NCI-H2171 (cell line): ENCODE measurements at regions not wholly inside any gene's neighbourhood (a gene's known extent, or its start where the extent isn't known, plus 50 kb on each side); places are given as distances from the start of the nearest gene placed in this dataset.
A peak's percentile ranks its signal among the peaks of the same experiment; 100 is the strongest.

Source experiments
- DNase-seq: peaks from one replicate; lab custom pipeline; 2025; lab: John Stamatoyannopoulos, UW

DNA sequence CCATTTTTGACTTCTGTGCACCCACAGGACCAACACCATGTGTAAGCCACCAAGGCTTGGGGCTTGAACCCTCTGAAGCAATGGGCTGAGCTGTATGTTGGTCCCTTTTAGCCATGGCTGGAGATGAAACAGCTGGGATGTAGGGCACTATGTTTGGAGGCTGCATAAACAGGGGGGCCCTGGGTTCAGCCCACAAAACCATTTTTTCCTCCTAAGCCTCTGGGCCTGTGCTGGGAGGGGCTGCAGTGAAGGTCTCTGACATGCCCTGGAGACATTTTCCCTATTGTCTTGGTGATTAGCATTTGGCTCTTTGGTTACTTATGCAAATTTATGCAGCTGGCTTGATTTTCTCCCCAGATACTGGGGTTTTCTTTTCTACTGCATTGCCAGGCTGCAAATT is 144.9 kb downstream of the ZNF326 start:
- DNase-seq = no peak

- DNase-seq = no peak
Observed at GRCh38 chr1:90135286-90135685, 140.4 kb downstream of the ZNF326 start.

GRCh38 chr1:90134175-90134955 is 139.5 kb downstream of the ZNF326 start:
- no peak for DNase-seq

- DNase-seq = no peak
Observed at GRCh38 chr1:90133133-90133532, 138.2 kb downstream of the ZNF326 start.

- DNase-seq = no peak
Observed at GRCh38 chr1:90132306-90132705, 137.4 kb downstream of the ZNF326 start.

DNA sequence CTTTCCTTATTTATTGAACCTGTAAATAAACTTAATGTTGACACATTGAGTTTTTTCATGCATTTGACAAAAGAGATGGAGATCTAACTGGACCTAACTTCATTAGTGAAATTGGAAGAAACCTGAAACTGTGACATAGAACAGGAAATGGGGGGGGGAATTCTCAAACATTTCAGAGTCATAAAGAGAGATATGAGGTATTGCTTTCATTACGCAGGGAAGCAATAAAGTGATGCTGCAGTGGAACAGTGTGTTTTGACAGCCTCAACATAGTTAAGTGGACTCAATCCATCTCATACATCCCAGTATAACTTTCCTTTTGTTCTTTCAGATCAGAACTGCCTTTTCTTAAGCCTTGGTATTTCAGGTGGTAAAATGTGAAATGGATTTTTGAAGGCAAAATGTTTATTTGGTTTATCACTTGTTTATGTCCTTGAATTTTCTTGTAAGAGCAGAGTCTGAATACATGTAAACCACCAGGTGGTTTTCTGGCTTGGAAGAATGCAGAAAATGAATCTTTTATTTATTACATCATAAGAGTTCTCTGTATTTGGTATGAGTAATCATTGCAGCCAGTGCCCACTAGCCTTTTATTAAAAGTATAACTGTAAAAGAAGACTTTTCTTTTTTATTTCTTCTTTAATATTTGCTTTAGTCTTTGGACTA is 132.5 kb downstream of the ZNF326 start:
- no peak for DNase-seq

DNA sequence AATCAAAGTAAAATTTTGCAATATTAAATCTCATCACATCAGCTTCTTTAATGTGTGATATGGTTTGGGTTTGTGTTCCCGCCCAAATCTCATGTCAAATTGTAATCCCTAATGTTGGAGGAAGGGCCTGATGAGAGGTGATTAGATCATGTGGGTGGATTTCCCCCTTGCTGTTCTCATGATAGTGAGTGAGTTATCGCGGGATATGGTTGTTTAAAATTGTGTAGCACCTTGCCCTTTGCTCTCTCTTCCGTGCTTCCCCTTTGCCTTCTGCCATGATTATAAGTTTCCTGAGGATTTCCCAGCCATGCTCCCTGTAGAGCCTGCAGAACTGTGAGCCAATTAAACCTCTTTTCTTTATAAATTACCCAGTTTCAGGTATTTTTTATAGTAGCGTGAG is 131.9 kb downstream of the ZNF326 start:
- DNase-seq = no peak

GRCh38 chr1:90122654-90123340 is 127.9 kb downstream of the ZNF326 start:
- peak; percentile 86 for DNase-seq

GRCh38 chr1:90114521-90115141 is 119.7 kb downstream of the ZNF326 start:
- peak; percentile 67 for DNase-seq

DNA sequence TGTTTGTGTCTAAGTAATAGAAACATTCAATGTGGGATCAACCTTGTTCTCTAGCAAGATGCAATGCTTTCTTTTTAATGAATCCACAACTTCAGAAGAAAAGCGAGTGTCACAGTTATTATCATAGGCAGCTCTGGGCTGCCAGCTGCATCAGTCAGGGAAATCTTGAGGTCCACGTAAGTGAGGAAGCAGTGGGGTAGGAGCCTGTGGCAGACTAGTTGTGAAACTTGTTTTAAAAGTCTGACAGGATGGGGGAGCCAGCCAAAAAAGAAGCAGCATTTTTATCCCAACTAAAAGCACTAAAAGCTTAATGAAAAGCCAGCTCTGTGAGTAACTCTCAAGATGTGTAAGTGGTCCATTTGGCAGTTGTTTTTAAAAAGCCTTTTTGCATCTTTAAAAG is 113.1 kb downstream of the ZNF326 start:
- no peak for DNase-seq

GRCh38 chr1:90106311-90106710 is 111.4 kb downstream of the ZNF326 start:
- DNase-seq = no peak

DNA sequence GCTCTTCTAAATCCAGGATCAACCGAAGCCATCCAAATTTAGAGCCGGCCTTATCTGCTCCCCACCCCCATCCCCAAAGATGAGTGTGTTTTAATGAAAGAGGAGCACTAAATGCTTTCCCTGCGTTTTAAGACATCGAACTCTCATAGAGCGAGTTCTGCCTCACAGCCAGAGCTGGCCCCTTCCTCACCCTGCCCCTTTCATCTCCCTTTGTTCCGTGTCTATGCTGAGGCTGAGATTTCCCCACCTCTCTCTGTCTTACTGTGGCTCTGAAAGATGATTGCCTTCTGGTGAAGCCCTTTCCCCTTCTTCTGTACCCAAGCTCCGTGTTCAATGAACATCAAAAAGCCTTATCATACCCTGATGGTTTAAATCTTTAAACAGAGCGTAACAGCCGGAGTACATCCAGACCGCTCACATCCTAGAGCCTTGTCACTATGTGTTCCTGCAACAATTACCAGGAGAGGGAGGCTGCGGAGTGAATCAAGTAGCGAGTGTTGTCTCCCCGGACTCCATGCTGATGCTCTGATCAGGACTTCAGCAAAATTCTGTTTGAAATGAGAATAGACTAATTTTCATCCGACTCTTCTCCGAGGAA is 110.1 kb downstream of the ZNF326 start:
- DNase-seq = no peak

- DNase-seq = no peak
Observed at GRCh38 chr1:90100566-90100965, 105.7 kb downstream of the ZNF326 start.

DNA sequence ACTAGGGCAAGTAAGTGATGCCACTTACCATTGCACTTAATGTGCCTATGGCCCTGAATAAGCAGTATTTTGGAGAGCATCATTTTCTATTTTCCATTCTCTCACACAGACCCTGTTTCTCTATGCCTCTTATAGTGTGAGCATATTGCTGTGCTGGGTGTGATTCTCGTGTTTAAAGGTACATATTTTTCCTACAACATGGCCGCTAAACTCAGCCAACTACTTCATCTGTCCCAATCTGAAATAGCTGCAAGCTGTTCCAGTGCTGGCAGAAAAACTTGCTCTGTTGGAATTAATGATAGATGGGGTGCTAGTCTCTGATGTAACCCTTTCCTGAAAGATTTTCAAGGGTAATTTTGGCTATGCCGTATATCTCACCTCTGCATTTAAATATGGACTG is 97.5 kb downstream of the ZNF326 start:
- DNase-seq = no peak
